ENCODE measurements at regions not wholly inside any gene's neighbourhood (a gene's known extent, or its start where the extent isn't known, plus 50 kb on each side); places are given as distances from the start of the nearest gene placed in this dataset.

- no peak overlapping the region for H3K4me3 ChIP-seq (ENCODE audit: low read depth, low read length)
- TF ChIP-seq CTCF (IDR thresholded peaks at IDR 0.05; ENCODE audit: low read depth, low read length): no peak
These were observed 654.9 kb upstream of the KCNMB2 start for GRCh38 chr3:177881351-177881750.

DNA sequence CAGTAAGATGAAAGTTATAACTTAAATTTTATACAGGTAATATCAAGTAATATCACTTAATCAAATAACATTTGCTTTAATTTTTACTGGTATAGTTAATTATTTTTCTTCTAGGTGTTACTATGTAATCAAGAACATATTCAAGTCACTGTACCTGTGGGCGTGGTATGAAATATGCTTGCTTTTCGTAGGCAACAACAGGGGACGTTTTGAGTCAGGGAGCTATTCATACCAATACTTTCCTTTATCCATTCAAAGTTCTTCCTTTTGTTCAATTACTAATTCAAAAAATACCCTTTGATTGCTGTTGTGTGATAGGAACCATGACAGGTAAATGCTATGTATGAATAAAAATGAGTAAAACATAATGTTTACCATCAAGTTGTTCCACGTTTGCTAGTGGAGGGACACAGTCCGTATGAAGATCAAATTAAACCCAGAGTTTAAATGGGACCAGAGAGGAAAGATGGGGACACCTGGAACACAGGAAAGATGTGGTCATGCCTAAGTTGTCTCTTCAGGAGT, 654.0 kb upstream of the KCNMB2 start:
- TF ChIP-seq CTCF (IDR thresholded peaks at IDR 0.05; ENCODE audit: low read depth, low read length): no peak
- no peak overlapping the region for H3K4me3 ChIP-seq (ENCODE audit: low read depth, low read length)

DNA sequence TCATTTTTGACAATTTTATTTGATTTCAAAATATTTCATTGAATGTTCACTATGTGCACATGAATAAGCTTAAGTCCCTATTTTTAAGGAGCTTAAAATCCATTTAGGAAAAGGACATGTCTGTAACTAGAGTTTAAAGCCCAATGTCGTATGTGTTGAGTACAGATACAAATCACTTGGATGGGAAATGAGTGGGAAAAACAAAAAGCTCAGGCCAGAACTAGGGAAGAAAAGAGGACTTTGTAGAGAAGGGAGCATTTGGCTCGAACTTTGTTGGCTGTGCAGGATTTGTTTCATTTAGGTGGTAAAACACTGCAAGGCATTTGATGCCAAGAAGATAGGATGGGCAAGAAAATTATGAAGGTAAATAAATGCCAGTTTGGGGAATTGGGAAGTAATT, 653.1 kb upstream of the KCNMB2 start:
- no peak for TF ChIP-seq CTCF (IDR thresholded peaks at IDR 0.05; ENCODE audit: low read depth, low read length)
- no peak overlapping the region for H3K4me3 ChIP-seq (ENCODE audit: low read depth, low read length)

DNA sequence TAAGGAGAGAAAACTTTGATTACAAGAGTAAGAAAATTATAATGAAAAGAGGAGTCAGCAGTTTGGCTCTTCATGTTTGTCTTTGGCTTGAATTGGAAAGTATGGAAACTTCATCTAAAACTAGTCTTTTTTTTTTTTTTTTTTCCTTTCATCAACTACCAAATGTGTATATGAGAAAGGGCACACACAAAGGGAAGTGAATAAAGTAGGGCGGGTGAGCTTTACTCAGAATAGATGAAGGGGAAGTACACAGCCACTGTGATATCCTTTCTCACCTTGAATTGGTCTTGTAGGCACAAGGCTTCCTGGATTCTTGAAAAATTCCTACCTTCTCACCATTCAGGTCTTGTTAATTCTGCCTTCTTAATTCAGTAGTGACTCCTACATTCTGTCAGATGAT, 652.3 kb upstream of the KCNMB2 start:
- H3K4me3 ChIP-seq (ENCODE audit: low read depth, low read length): no peak overlapping the region

DNA sequence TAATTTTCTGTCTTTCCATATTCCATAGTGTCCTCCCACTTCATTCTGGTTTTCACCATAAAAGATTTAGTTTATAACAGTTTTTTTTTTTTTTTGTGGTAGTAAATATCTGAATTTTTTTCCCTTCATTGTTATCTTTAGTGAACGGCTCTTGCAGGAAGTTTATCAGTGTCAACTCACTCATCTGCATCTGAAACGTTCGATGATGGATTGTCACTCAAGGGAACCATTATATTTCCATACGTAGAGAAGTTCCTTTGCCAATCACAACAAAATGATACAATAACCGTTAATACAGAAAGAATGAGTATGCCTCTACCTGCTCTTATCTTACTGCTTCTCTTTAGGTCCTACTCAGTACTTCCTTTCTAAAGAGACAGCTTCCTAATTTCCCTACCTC, 651.2 kb upstream of the KCNMB2 start:
- H3K4me3 ChIP-seq (ENCODE audit: low read depth, low read length): no peak overlapping the region
- no peak for TF ChIP-seq CTCF (IDR thresholded peaks at IDR 0.05; ENCODE audit: low read depth, low read length)

More for the DNA sequence above, 652.3 kb upstream of the KCNMB2 start:
- TF ChIP-seq CTCF (IDR thresholded peaks at IDR 0.05; ENCODE audit: low read depth, low read length): no peak

DNA sequence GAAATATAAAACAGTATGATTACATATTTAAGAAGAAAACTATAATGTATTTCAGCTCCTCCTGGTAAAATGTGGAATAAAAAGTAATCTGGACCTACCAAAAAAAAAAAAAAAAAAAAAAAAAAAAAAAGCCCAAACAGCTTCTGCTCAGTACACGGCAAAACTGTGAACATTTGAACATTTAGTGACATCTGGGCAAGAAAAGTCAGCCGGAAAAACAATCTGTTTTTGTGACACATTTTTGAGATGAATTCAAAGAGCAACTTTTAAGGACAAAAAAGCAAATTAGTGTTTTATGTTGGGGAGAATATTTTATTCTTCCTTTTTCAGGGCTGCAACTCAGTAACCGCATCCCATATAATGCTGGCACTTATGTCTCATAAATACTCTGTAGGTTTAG, 649.7 kb upstream of the KCNMB2 start:
- H3K4me3 ChIP-seq (ENCODE audit: low read depth, low read length): no peak overlapping the region
- TF ChIP-seq CTCF (IDR thresholded peaks at IDR 0.05; ENCODE audit: low read depth, low read length): no peak

- no peak overlapping the region for H3K4me3 ChIP-seq (ENCODE audit: low read depth, low read length)
- no peak for TF ChIP-seq CTCF (IDR thresholded peaks at IDR 0.05; ENCODE audit: low read depth, low read length)
These were observed 648.8 kb upstream of the KCNMB2 start for GRCh38 chr3:177887475-177887874.

Measured in WI38 (cell line).